ENCODE measurements at regions not wholly inside any gene's neighbourhood (a gene's known extent, or its start where the extent isn't known, plus 50 kb on each side); places are given as distances from the start of the nearest gene placed in this dataset.

- TF ChIP-seq CTCF (IDR thresholded peaks at IDR 0.05; ENCODE audit: insufficient read depth, low read length, missing control alignments) = no peak
- ChIA-PET CTCF (no interaction called here), POLR2A (no interaction called here)
- DNase-seq (ENCODE audit: low read depth, low spot score) = no peak
- H3K4me3 ChIP-seq (ENCODE audit: low read depth, low read length) = no peak overlapping the region
These were observed 221.3 kb downstream of the PLPP3 start for GRCh38 chr1:56357927-56358690.

- CTCF ChIA-PET = no interaction called here
- H3K4me3 ChIP-seq (ENCODE audit: low read depth, low read length) = no peak overlapping the region
- no peak for TF ChIP-seq CTCF (IDR thresholded peaks at IDR 0.05; ENCODE audit: insufficient read depth, low read length, missing control alignments)
- DNase-seq (ENCODE audit: low read depth, low spot score) = no peak
- POLR2A ChIA-PET = no interaction called here
These were observed 222.9 kb downstream of the PLPP3 start for GRCh38 chr1:56356376-56356990.

DNA sequence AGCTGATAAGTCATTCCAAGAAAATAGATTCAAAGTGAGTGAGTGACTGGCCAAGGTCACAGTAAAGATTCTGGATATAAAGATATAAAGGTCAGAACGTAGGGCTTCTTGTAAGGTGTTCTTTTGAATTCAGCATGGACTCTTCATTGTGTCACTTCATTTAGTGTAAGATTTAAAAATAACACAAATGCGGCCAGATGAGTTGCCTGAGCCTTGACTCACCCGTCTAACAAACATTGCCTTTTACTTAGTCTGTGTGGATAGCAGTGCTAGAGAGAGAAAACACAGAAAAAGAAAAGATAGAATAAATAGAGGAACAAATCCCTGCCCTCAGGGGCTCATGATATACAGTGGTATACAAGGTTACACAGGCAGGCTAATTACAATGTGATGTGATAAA is 223.4 kb downstream of the PLPP3 start:
- no peak for DNase-seq (ENCODE audit: low read depth, low spot score)
- CTCF ChIA-PET = no interaction called here
- POLR2A ChIA-PET = no interaction called here
- H3K4me3 ChIP-seq (ENCODE audit: low read depth, low read length) = no peak overlapping the region
- TF ChIP-seq CTCF (IDR thresholded peaks at IDR 0.05; ENCODE audit: insufficient read depth, low read length, missing control alignments) = no peak

DNA sequence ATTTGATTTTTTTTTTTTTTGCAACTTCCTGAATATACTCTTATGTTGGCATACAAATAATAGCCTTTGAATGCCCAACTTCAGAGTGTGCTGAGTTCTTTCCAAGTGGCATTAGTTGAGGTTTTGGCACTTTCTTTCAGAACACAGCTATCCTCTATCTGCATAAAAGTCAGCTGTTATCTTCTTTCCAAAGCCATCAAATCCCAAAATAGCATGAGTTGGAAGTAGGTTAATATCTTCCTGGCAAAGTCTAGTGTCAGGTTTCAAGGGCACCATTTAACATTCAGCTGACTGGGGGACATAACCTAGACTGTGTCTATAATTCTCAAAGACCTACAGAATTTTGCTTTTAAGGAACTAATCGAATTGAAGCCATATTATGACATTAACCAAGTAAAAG is 223.9 kb downstream of the PLPP3 start:
- CTCF ChIA-PET = no interaction called here

DNA sequence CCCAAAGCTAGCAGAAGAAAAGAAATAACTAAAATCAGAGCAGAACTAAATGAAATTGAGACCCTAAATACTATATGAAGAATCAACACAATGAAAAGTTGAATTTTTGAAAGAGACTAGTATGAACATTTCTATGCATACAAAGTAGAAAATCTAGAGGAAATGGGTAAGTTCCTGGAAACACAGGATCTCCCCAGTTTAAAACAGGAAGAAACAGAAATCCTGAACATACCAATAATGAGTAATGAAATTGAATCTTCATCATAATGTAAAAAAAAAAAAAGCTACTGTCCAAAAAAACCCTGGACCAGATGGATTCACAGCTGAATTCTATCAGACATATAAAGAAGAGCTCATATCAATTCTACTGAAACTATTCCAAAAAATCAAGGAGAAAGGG is 233.5 kb downstream of the PLPP3 start:
- no peak for DNase-seq (ENCODE audit: low read depth, low spot score)
- no peak overlapping the region for H3K4me3 ChIP-seq (ENCODE audit: low read depth, low read length)
- ChIA-PET POLR2A (no interaction called here), CTCF (no interaction called here)
- no peak for TF ChIP-seq CTCF (IDR thresholded peaks at IDR 0.05; ENCODE audit: insufficient read depth, low read length, missing control alignments)

More for the DNA sequence above, 223.9 kb downstream of the PLPP3 start:
- POLR2A ChIA-PET = no interaction called here
- TF ChIP-seq CTCF (IDR thresholded peaks at IDR 0.05; ENCODE audit: insufficient read depth, low read length, missing control alignments) = no peak
- DNase-seq (ENCODE audit: low read depth, low spot score) = no peak
- H3K4me3 ChIP-seq (ENCODE audit: low read depth, low read length) = no peak overlapping the region

DNA sequence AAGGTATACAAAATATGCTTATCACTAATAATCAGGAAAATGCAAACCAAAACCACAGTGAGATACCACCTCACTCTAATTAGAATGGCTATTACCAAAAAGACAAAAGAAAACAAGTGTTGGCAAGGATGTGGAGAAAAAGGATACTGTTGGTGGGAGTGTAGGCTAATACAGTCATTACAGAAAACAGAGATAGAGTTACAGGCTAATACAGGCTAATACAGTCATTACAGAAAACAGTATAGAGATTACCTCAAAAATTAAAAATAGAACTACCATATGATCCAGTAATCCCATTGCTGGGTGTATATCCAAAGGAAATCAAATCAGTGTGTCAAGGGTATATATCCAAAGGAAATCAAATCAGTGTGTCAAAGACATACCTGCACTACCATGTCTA is 238.4 kb downstream of the PLPP3 start:
- no peak for DNase-seq (ENCODE audit: low read depth, low spot score)
- no peak for TF ChIP-seq CTCF (IDR thresholded peaks at IDR 0.05; ENCODE audit: insufficient read depth, low read length, missing control alignments)
- ChIA-PET CTCF (no interaction called here), POLR2A (no interaction called here)
- H3K4me3 ChIP-seq (ENCODE audit: low read depth, low read length) = no peak overlapping the region

All from AG04449 (cell line).